KBM-7 (cell line): ENCODE measurements at regions not wholly inside any gene's neighbourhood (a gene's known extent, or its start where the extent isn't known, plus 50 kb on each side); places are given as distances from the start of the nearest gene placed in this dataset.
"Not testable (repeated sequence)": the region's sequence is repeated elsewhere in the genome, so short reads cannot be mapped to it uniquely, and the experiment has no call there.

ENCODE experiments used
- DNase-seq: peaks from one replicate; pipeline ENCODE4 v3.0.0-alpha.2; 2015
- in situ Hi-C: fragments of 300-500 bp; cut with MboI; formaldehyde crosslinking; loops from 2 replicates; pipeline ENCODE4 v1.14.3; 2020; ENCODE audit warnings: low sequenced_read_pairs, low pct_unique_long_range_greater_than_20kb, mixed read lengths

DNA sequence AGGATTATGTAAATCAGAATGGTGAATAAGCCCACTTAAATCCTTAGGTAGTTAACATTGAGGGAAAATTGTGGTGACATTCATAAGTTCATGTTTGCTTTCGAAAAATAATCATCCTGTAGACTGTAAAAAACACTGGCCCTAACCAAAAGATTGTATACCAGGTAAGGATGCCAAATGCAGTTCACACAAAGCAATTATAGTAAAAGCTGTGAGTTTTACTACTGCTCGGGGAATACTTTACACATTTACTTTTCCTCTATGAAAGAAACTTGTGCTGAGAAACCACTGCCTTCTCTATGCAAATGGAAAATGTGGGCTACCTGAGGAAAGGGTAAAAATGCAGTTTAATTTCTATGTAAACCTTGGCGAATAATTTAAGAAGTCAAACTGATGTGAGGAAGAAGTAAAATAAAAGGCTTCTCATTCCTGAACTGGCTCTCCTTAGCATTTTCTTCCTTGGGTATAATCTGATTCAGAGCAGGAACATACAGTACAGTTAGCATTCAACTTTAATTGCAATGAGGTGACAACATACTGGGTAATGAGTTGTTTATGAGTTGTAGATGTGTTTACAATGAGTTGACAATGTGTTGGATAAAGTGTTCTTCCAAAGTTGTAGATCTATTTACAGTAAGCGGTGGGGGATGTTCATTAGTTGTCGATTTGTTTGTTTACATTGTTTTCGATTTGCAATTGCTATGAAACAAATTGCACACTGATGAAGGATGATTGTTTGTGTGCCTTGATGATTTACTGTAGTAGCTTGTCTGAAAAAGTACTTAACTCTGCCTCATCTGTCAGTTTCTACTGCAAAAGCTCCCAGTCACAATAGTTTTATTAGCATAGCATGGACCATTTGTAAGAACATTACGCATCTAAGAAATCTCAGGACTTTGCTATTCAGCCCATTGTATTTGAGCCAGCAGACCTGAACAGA, 453.0 kb upstream of the DPH6 start:
- no peak for DNase-seq
- in situ Hi-C loops, result no loop called here

DNA sequence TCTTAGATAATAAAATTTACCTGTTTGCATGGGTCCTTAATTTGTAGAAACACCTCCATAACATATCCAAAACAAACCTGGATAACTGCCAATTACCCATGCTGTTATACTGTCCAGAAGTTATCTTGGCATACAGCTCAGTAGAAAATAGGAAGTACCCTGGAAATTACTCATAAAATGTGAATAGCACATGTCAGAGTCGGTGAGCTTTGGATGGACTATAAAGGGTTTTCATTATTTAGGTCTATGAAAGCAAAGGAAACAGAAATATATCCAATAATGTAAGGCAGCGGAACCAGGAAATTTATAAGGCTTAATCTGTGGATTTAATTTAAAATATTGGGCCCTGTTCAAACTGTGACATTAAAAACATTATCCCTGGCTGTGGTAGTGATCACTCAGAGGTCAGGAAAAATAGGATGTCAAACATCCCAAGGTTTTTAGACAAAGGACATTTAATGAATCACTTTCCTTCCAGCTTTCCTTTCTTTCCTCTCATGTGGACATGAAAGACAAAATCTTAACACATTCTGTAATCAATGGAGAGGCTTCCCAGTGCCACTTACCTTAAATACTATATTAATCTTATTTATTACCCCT, 459.0 kb upstream of the DPH6 start:
- DNase-seq, result no peak
- in situ Hi-C loops, result no loop called here

DNA sequence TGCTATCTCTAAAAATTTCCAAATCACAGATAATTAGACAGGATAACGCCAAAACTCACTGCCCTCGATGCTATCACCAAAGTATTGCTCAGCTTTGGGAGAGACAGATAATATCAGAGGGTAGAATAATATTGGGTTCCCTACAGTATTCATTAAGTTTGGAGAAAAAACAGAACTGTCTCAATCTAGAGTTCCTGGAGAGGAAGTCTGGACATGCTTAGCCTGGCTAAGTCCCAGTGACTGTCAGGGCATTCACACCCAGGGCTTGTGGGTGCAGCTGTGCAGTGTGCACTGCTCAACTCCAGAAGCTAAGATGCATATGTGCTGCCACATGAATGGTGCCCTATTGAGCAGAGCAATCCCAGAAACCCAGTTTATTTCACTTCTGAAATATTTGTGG, 459.6 kb upstream of the DPH6 start:
- no peak for DNase-seq
- in situ Hi-C loops, result no loop called here

DNA sequence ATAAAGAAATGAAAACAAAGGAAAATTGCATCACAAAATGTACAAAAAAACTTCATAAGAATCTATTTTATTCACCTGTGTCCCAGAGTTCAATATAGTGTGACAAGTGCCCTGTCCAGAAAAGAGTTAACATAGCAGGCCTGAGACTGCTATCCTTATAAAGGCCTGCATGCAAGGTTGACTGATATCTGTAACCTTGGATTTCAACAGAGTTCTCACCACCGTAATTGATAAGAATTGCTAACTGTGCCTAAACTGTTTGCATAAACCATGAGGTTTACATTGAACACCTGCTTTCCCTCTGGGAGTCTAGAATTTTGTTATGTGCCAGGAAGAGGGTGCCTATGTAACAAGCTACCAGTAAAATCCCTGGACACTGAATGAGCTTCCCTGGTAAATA, 461.7 kb upstream of the DPH6 start:
- no peak for DNase-seq
- in situ Hi-C loops, result no loop called here

- in situ Hi-C loops, result no loop called here
- no peak for DNase-seq
Observed at GRCh38 chr15:36008719-36009118, 462.8 kb upstream of the DPH6 start.

- in situ Hi-C loops, result no loop called here
- DNase-seq, result no peak
Observed at GRCh38 chr15:36024031-36024688, 478.2 kb upstream of the DPH6 start.

- in situ Hi-C loops, result no loop called here
- no peak for DNase-seq
Observed at GRCh38 chr15:36026627-36027283, 480.8 kb upstream of the DPH6 start.

GRCh38 chr15:36029606-36030210, 483.7 kb upstream of the DPH6 start:
- DNase-seq, result no peak

GRCh38 chr15:36039996-36040572, 494.1 kb upstream of the DPH6 start:
- in situ Hi-C loops, result no loop called here
- no peak for DNase-seq

More at GRCh38 chr15:36029606-36030210, 483.7 kb upstream of the DPH6 start:
- in situ Hi-C loops, result no loop called here

DNA sequence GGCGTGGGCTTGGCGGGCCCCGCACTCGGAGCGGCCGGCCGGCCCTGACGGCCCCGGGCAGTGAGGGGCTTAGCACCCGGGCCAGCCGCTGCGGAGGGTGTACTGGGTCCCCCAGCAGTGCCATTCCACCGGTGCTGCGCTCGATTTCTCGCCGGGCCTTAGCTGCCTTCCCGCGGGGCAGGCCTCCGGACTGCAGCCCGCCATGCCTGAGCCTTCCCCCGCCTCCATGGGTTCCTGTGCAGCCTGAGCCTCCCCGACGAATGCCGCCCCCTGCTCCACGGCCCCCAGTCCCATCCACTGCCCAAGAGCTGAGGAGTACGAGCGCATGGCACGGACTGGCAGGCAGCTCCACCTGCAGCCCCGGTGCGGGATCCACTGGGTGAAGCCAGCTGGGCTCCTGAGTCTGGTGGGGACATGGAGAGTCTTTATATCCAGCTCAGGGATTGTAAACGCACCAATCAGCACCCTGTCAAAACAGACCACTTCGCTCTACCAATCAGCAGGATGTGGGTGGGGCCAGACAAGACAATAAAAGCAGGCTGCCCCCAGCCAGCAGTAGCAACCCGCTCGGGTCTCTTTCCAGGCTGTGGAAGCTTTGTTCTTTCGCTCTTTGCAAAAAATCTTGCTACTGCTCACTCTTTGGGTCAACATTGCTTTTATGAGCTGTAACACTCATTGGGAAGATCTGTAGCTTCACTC, 501.2 kb upstream of the DPH6 start:
- in situ Hi-C loops, DNase-seq: not testable (repeated sequence)

- DNase-seq, result no peak
- in situ Hi-C loops, result no loop called here
Observed at GRCh38 chr15:36050899-36051298, 504.9 kb upstream of the DPH6 start.

DNA sequence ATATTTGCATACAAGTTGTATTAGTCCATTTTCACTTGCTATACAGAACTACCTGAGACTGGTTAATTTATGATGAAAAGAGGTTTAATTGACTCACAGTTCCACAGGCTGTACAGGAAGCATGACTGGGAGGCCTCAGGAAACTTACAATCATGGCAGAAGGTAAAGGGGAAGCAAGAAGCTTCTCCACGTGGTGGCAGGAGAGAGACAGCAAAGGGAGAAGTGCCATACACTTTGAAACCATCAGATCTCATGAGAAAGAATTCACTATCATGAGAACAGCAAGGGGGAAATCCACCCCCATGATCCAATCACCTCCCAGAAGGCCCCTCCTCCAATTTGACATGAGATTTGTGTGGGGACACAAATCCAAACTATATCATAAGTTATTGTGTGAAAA, 506.7 kb upstream of the DPH6 start:
- peak; percentile 7 for DNase-seq
- in situ Hi-C loops, result not testable (repeated sequence)

DNA sequence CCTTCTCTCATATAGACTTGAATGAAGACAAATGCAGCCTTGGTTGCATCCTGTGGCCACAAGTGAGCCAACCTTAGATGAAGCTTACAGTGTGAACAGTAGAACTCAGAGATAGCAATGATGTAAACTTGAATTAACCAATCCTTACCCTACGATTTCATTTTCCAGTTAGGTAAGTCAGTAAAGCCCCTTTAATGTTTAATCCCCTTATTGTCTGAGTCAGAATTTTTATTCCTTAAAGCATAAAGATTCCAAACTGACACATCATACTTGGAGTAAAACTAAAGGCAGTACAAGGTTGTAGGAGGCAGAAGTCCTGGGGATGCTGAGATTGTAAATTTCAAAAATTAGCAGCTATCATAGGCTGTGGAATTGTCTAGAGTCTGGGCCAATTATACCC, 507.8 kb upstream of the DPH6 start:
- no peak for DNase-seq
- in situ Hi-C loops, result no loop called here

DNA sequence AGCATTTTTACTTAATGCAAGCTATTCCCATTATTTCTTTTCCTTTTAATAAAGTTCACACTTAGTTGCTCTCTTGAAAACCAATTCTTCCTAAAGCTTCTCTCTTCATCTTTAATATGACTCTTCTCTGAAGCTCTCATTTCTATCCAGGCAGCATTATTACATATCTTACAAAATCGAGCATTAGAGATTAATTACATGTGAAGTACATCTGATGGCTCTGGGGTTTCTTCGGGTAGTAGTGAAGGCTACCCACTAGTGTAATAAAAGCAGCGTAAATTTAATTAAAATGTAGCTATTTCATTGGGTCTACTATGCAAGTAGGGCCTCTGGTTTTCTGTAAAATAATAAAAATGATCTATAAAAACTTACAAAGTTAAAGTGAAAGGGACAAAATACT, 513.6 kb upstream of the DPH6 start:
- in situ Hi-C loops, result no loop called here

DNA sequence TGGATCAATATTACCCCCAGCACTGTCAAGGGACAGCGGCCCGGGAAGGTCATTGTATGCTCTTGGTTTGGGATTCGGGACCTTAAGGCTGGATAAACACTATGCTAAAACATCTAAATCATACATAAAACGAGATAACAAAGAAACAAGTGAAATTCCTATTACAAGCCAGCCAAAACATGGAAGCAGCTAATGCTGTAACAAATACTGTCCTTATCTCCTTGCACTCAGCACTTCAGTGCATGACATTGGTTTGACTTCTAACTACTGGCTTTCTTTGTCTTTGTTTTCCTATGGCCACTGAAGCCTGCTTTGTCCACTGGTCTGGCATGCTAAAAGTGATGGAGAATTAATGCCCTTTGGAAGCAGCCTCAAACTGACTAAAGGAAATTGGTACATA, 516.4 kb upstream of the DPH6 start:
- in situ Hi-C loops, result no loop called here
- DNase-seq, result no peak

More for the DNA sequence above, 513.6 kb upstream of the DPH6 start:
- no peak for DNase-seq

DNA sequence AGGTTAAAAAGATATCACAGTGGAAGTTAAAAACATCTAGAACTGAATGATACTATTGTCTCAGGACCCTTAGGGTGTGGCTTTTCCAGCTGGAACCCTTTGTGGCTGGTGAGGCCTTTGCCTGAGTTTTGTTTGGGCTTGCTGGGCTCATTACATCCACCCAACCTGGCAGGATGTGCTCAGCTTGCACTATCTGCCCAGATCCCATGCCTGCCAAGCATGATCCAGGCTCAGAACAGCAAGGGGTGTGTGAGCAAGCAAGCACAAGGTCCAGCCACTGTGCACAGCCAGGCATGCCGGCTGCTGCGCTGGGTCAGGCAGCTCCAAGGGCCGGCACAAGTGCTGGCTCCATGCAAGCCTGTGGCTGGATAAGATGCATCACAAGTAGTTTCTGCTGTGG, 512.7 kb upstream of the CDIN1 start:
- DNase-seq, result no peak
- in situ Hi-C loops, result no loop called here

GRCh38 chr15:36067483-36068274, 511.7 kb upstream of the CDIN1 start:
- in situ Hi-C loops, result no loop called here
- DNase-seq, result no peak

DNA sequence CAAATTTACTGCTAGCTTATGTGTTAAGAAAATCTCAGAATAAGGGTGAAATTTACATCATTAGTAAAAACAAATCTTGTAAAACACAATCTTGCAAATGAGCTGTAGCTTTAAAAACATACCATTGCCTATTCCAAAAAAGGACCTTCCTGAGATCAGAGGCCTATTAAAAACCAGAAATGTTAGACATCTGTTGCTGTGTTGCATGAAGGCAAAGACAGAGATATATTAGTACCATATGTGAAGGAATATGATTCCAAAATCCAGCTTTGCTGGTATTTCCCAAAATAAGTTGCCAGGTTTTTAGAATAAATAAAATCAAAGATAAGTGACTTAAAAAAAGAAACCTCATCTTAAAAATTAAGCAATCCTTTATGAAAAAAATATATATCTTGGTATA, 504.1 kb upstream of the CDIN1 start:
- DNase-seq, result no peak
- in situ Hi-C loops, result no loop called here
